IMR-90 (cell line): ENCODE measurements at regions not wholly inside any gene's neighbourhood (a gene's known extent, or its start where the extent isn't known, plus 50 kb on each side); places are given as distances from the start of the nearest gene placed in this dataset.

ENCODE experiments used
- ATAC-seq: fragments of 200-7000 bp; cut with Tn5 transposase; 2 replicates; pipeline ENCODE4 v1.9.1; 2020; ENCODE audit warnings: low read depth, mild to moderate bottlenecking, moderate library complexity
- BruUV-seq: library from RNA; stranded (reverse); fragments of 400-500 nt; replicated peaks from 2 replicates; lab custom pipeline; 2021; lab: Mats Ljungman, UMichigan
- CTCF ChIA-PET: fragments of 300-600 bp; formaldehyde crosslinking; extraction: SDS; loops from one replicate; lab custom pipeline; 2021; ENCODE audit warnings: antibody characterized with exemption; lab: Yijun Ruan, JAX
- POLR2A ChIA-PET: fragments of 300-600 bp; sonication (Branson Sonifier 250); formaldehyde crosslinking; loops from one replicate; lab custom pipeline; 2022; ENCODE audit warnings: antibody characterized with exemption; ENCODE audit not compliant: unreplicated experiment; lab: Charles Lee
- DNase-seq: peaks from one replicate; pipeline ENCODE4 v3.0.0; 2013
- H2AFZ ChIP-seq: replicated peaks from 2 replicates; pipeline ENCODE3; 2013; ENCODE audit warnings: low read length, mild to moderate bottlenecking; ENCODE audit not compliant: poor library complexity
- H2AK5ac ChIP-seq: 2 replicates; pipeline ENCODE4 v1.6.1; 2013; ENCODE audit warnings: low read depth, low read length, inconsistent platforms
- H2AK9ac ChIP-seq: replicated peaks from 2 replicates; pipeline ENCODE3; 2013; ENCODE audit warnings: mild to moderate bottlenecking, low read depth, low read length, moderate library complexity; ENCODE audit not compliant: poor library complexity
- H2BK120ac ChIP-seq: 2 replicates; pipeline ENCODE4 v1.6.1; 2013; ENCODE audit warnings: low read depth, low read length, inconsistent platforms
- H2BK15ac ChIP-seq: 3 replicates; pipeline ENCODE4 v1.6.1; 2013; ENCODE audit warnings: low read depth, low read length, inconsistent platforms
- H2BK20ac ChIP-seq: 2 replicates; pipeline ENCODE4 v1.6.1; 2013; ENCODE audit warnings: low read depth, mild to moderate bottlenecking, inconsistent platforms, low read length, moderate library complexity
- H2BK5ac ChIP-seq: 2 replicates; pipeline ENCODE4 v1.6.1; 2013; ENCODE audit warnings: mild to moderate bottlenecking, low read depth, low read length, inconsistent platforms; ENCODE audit not compliant: poor library complexity, severe bottlenecking
- H3K14ac ChIP-seq: replicated peaks from 2 replicates; pipeline ENCODE4 v1.6.1; 2013; ENCODE audit warnings: low read depth, low read length, inconsistent platforms
- H3K18ac ChIP-seq: 2 replicates; pipeline ENCODE4 v1.6.1; 2013; ENCODE audit warnings: low read depth, low read length, control low read depth
- H3K23ac ChIP-seq: 2 replicates; pipeline ENCODE4 v1.6.1; 2013; ENCODE audit warnings: low read depth, low read length, inconsistent platforms
- H3K27ac ChIP-seq: 2 replicates; pipeline ENCODE4 v1.5.1; 2013; ENCODE audit warnings: mild to moderate bottlenecking, control low read depth, low read length; ENCODE audit not compliant: insufficient read depth
- H3K27me3 ChIP-seq: 2 replicates; pipeline ENCODE4 v1.6.1; 2013; ENCODE audit warnings: low read length; ENCODE audit not compliant: control insufficient read depth, insufficient read depth
- H3K36me3 ChIP-seq: 2 replicates; pipeline ENCODE4 v1.6.1; 2013; ENCODE audit warnings: low read length, mixed read lengths; ENCODE audit not compliant: control insufficient read depth, insufficient read depth
- H3K4ac ChIP-seq: 2 replicates; pipeline ENCODE4 v1.6.1; 2013; ENCODE audit warnings: low read depth, low read length, inconsistent platforms
- H3K4me1 ChIP-seq: 2 replicates; pipeline ENCODE4 v1.6.1; 2013; ENCODE audit warnings: low read length, mixed read lengths; ENCODE audit not compliant: control insufficient read depth, insufficient read depth
- H3K4me2 ChIP-seq: 2 replicates; pipeline ENCODE4 v1.6.1; 2013; ENCODE audit warnings: low read depth, mild to moderate bottlenecking, control low read depth, low read length, moderate library complexity
- H3K4me3 ChIP-seq: 2 replicates; pipeline ENCODE4 v1.5.1; 2013; ENCODE audit warnings: low read depth, mild to moderate bottlenecking, control low read depth, low read length, moderate library complexity; ENCODE audit not compliant: insufficient read depth
- H3K56ac ChIP-seq: 2 replicates; pipeline ENCODE4 v1.6.1; 2013; ENCODE audit warnings: low read length, inconsistent platforms; ENCODE audit not compliant: insufficient read depth; ENCODE audit errors: extremely low read depth
- H3K79me1 ChIP-seq, 2 experiments: 2 replicates each; pipeline ENCODE4 v1.6.1; 2013; ENCODE audit warnings: low read length in 2 of 2, inconsistent platforms in 1 of 2, low read depth in 1 of 2
- H3K9ac ChIP-seq: 2 replicates; pipeline ENCODE4 v1.6.1; 2013; ENCODE audit warnings: low read depth, low read length, control low read depth
- H3K9me1 ChIP-seq: 2 replicates; pipeline ENCODE4 v1.6.1; 2013; ENCODE audit warnings: low read length, inconsistent platforms; ENCODE audit not compliant: insufficient read depth
- H3K9me3 ChIP-seq: 2 replicates; pipeline ENCODE4 v1.6.1; 2013; ENCODE audit warnings: low read length; ENCODE audit not compliant: control insufficient read depth, insufficient read depth
- H4K20me1 ChIP-seq: 2 replicates; pipeline ENCODE4 v1.6.1; 2013; ENCODE audit warnings: low read length, inconsistent platforms; ENCODE audit not compliant: insufficient read depth
- H4K5ac ChIP-seq: 2 replicates; pipeline ENCODE4 v1.6.1; 2013; ENCODE audit warnings: mild to moderate bottlenecking, low read depth, low read length, control low read depth
- H4K8ac ChIP-seq, 2 experiments: 2 replicates each; pipeline ENCODE4 v1.6.1; 2013; ENCODE audit warnings: low read depth in 2 of 2, low read length in 2 of 2, control low read depth in 1 of 2, inconsistent platforms in 1 of 2
- H4K91ac ChIP-seq: 2 replicates; pipeline ENCODE4 v1.6.1; 2013; ENCODE audit warnings: low read depth, low read length, inconsistent platforms; ENCODE audit not compliant: insufficient read depth
- BHLHE40 ChIP-seq: fragments of 150-350 bp; IDR thresholded peaks from 2 replicates; pipeline ENCODE4 v1.6.1; 2016; ENCODE audit warnings: mild to moderate bottlenecking, low read depth, low read length
- CTCF ChIP-seq: conservative IDR thresholded peaks from 2 replicates; pipeline ENCODE4 v1.5.1; 2012; ENCODE audit warnings: mild to moderate bottlenecking, low read depth, low read length, improper control_type of control experiment
- FOS ChIP-seq: fragments of 150-350 bp; IDR thresholded peaks from 2 replicates; pipeline ENCODE4 v1.6.1; 2016; ENCODE audit warnings: low read depth, low read length
- MAFK ChIP-seq: IDR thresholded peaks from 2 replicates; pipeline ENCODE4 v1.6.1; 2012; ENCODE audit warnings: low read depth, low read length, improper control_type of control experiment
- MAZ ChIP-seq: IDR thresholded peaks from 2 replicates; pipeline ENCODE4 v1.6.1; 2012; ENCODE audit warnings: low read depth, mild to moderate bottlenecking, low read length, improper control_type of control experiment, moderate library complexity, borderline replicate concordance
- MXI1 ChIP-seq: IDR thresholded peaks from 2 replicates; pipeline ENCODE4 v1.6.1; 2012; ENCODE audit warnings: low read depth, mild to moderate bottlenecking, low read length, moderate library complexity, borderline replicate concordance
- POLR2A ChIP-seq: IDR thresholded peaks from 2 replicates; pipeline ENCODE4 v1.6.1; 2012; ENCODE audit warnings: mild to moderate bottlenecking, low read depth, low read length
- RCOR1 ChIP-seq: IDR thresholded peaks from 2 replicates; pipeline ENCODE4 v1.6.1; 2012; ENCODE audit warnings: mild to moderate bottlenecking, low read length, improper control_type of control experiment; ENCODE audit not compliant: insufficient replicate concordance
- RFX5 ChIP-seq: IDR thresholded peaks from 2 replicates; pipeline ENCODE4 v1.8.0; 2012; ENCODE audit warnings: low read depth, mild to moderate bottlenecking, low read length, moderate library complexity
- WGBS, 2 experiments: methylation state at CpG; one replicate each; pipeline versions ENCODE4 v1.1.5 to v1.1.7; 2013; ENCODE audit warnings: missing lambda C conversion rate in 2 of 2; ENCODE audit not compliant: insufficient read length in 1 of 2; ENCODE audit errors: extremely low coverage in 2 of 2; 5-methylcytosine and 5-hydroxymethylcytosine counted together
- dilution Hi-C: fragments of 300-500 bp; cut with HindIII; formaldehyde crosslinking; loops from one replicate; pipeline ENCODE4 v1.14.3; 2018; ENCODE audit warnings: low sequenced_read_pairs; ENCODE audit not compliant: unreplicated experiment
- in situ Hi-C: fragments of 300-500 bp; cut with MboI; formaldehyde crosslinking; loops from 3 replicates; pipeline ENCODE4 v1.14.3; 2019; ENCODE audit warnings: low sequenced_read_pairs, inconsistent platforms, mixed read lengths
- intact Hi-C: fragments of 100-400 bp; cut with micrococcal nuclease; formaldehyde crosslinking; loops from 2 replicates; pipeline ENCODE4 v1.10.0; 2022
- TF ChIP-seq, protein P1 (sequence below): fragments of 150-350 bp; IDR thresholded peaks from 2 replicates; pipeline ENCODE4 v1.6.1; 2016; ENCODE audit warnings: low read depth, mild to moderate bottlenecking, low read length, moderate library complexity, borderline replicate concordance

DNA sequence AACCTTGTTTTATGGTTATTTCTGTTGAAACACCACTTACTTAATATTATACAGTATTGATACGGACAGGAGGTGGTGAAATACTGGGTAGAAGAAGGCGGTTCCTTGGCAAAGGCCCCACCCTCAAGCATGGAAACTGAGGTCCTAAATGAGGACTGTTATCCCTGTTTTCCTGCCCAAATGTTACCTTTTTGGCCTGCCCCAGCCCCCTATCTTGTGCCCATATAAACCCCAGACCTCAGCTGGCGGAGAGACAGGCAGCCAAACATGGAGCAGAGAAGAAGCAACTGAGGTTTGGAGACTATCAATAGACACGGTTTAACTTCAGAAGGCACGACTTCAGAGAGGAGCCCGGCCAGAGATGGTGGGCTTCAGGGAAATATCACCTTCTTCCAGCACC, 640.1 kb downstream of the PTPRU start:
- Histone ChIP-seq H3K18ac (no peak overlapping the region), H3K9me3 (no peaks in the 10 kb centered on the region), H4K5ac (no peak overlapping the region), H3K56ac (no peak overlapping the region), H3K4me1 (no peaks in the 10 kb centered on the region), H3K27ac (no peak overlapping the region), H4K20me1 (no peaks in the 10 kb centered on the region), H3K14ac (no peak overlapping the region), H3K4me3 (no peak overlapping the region), H2AK5ac (no peak overlapping the region), H2BK5ac (no peak overlapping the region), H4K91ac (no peak overlapping the region), H3K27me3 (no peaks in the 10 kb centered on the region; the same call in 1 of the 2 replicates), H2AK9ac (no peak overlapping the region), H3K4me2 (no peak overlapping the region), H3K9me1 (no peaks in the 10 kb centered on the region), H3K4ac (no peak overlapping the region), H2BK15ac (no peak overlapping the region), H3K36me3 (no peaks in the 10 kb centered on the region), H4K8ac (no peak overlapping the region), H3K9ac (no peak overlapping the region), H3K79me1 (no peaks in the 10 kb centered on the region), H2AFZ (no peak overlapping the region), H2BK120ac (no peak overlapping the region), H2BK20ac (no peak overlapping the region), H3K23ac (no peak overlapping the region)
- no peak for DNase-seq
- no CpG with 5 or more reads among the region's 6 CpGs for whole genome bisulfite sequencing, 2 experiments
- dilution Hi-C loops: no loop called here
- ChIA-PET CTCF (no interaction called here), POLR2A (no interaction called here)
- TF ChIP-seq BHLHE40 (no peak), MAZ (no peak), MXI1 (no peak), MAFK (no peak), POLR2A (no peak), RCOR1 (no peak), RFX5 (no peak), FOS (no peak), CTCF (no peak)
- TF ChIP-seq, protein P1, sequence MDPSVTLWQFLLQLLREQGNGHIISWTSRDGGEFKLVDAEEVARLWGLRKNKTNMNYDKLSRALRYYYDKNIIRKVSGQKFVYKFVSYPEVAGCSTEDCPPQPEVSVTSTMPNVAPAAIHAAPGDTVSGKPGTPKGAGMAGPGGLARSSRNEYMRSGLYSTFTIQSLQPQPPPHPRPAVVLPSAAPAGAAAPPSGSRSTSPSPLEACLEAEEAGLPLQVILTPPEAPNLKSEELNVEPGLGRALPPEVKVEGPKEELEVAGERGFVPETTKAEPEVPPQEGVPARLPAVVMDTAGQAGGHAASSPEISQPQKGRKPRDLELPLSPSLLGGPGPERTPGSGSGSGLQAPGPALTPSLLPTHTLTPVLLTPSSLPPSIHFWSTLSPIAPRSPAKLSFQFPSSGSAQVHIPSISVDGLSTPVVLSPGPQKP: no peak
- in situ Hi-C loops: no loop called here
- BruUV-seq: no TSS peak
- intact Hi-C loops: no loop called here
- ATAC-seq: no peak
